Naive thymus-derived CD8-positive, alpha-beta T cell (primary cell): ENCODE measurements at regions not wholly inside any gene's neighbourhood (a gene's known extent, or its start where the extent isn't known, plus 50 kb on each side); places are given as distances from the start of the nearest gene placed in this dataset.
A peak's percentile ranks its signal among the peaks of the same experiment; 100 is the strongest.

Source experiments
- ATAC-seq, 2 donors: fragments of 150-1000 bp; cut with Tn5 transposase in 1 of 2; sonication (Bioruptor Pico), chemical (Tn5 transposase) in 1 of 2; 1 replicate in 1 of 2; 2 replicates in 1 of 2; pipeline ENCODE4 v1.10.0; 2021; ENCODE audit warnings: mild to moderate bottlenecking in 2 of 2, moderate library complexity in 2 of 2
- POLR2A ChIA-PET: fragments of 350-600 bp; sonication (Branson Sonifier 250); formaldehyde crosslinking; loops from one replicate; lab custom pipeline; 2021; ENCODE audit warnings: antibody characterized with exemption; lab: Charles Lee
- DNase-seq, 10 donors: peaks; one replicate each; pipeline versions ENCODE4 v3.0.0 to v3.0.0-alpha.2; 2020 to 2022
- H3K27ac Mint-ChIP-seq, 10 donors: one replicate each; pipeline ENCODE4 v1.8.0; 2020 to 2022; ENCODE audit warnings: mild to moderate bottlenecking in 10 of 10, mixed read lengths in 10 of 10, moderate library complexity in 4 of 10, inconsistent platforms in 1 of 10
- H3K27me3 Mint-ChIP-seq, 5 donors: one replicate each; pipeline ENCODE4 v1.8.0; 2021 to 2022; ENCODE audit warnings: mixed read lengths in 5 of 5
- H3K36me3 Mint-ChIP-seq, 3 donors: one replicate each; pipeline ENCODE4 v1.8.0; 2020 to 2022; ENCODE audit warnings: mixed read lengths in 3 of 3, mild to moderate bottlenecking in 2 of 3, inconsistent platforms in 1 of 3
- H3K4me1 Mint-ChIP-seq, 4 donors: one replicate each; pipeline ENCODE4 v1.8.0; 2021 to 2022; ENCODE audit warnings: mixed read lengths in 4 of 4
- H3K4me3 Mint-ChIP-seq, 10 donors: one replicate each; pipeline ENCODE4 v1.8.0; 2020 to 2022; ENCODE audit warnings: mild to moderate bottlenecking in 10 of 10, mixed read lengths in 10 of 10, moderate library complexity in 6 of 10, inconsistent platforms in 1 of 10
- H3K9me3 Mint-ChIP-seq, 9 donors: one replicate each; pipeline ENCODE4 v1.8.0; 2020 to 2022; ENCODE audit warnings: mixed read lengths in 9 of 9, mild to moderate bottlenecking in 3 of 9, inconsistent platforms in 1 of 9, moderate library complexity in 1 of 9

- Mint-ChIP-seq H3K9me3 (peaks cover 0 to 6% (median 0%) of the 10 kb centered on the region in 9 donors), H3K36me3 (no peaks in the 10 kb centered on the region), H3K27ac (no peak overlapping the region), H3K27me3 (peaks cover 0 to 3% (median 0%) of the 10 kb centered on the region in 5 donors), H3K4me3 (no peak overlapping the region), H3K4me1 (no peaks in the 10 kb centered on the region)
- no peak for DNase-seq
- no peak for ATAC-seq
- POLR2A ChIA-PET: no interaction called here
Measured at GRCh38 chr17:54793271-54793670, 107.4 kb upstream of the TOM1L1 start.

- H3K9me3 Mint-ChIP-seq: peaks cover 0 to 13% (median 3%) of the 10 kb centered on the region in 9 donors
- POLR2A ChIA-PET: no interaction called here
- H3K4me3 Mint-ChIP-seq: no peak overlapping the region
- no peaks in the 10 kb centered on the region for H3K4me1 Mint-ChIP-seq
- H3K27me3 Mint-ChIP-seq: peaks cover 0 to 3% (median 0%) of the 10 kb centered on the region in 5 donors
- peaks cover 0 to 2% (median 0%) of the 10 kb centered on the region in 3 donors for H3K36me3 Mint-ChIP-seq
- ATAC-seq (no peak), DNase-seq (no peak)
- no peak overlapping the region for H3K27ac Mint-ChIP-seq
Measured at GRCh38 chr17:54795046-54795445, 105.6 kb upstream of the TOM1L1 start.

GRCh38 chr17:54807331-54807730, 93.3 kb upstream of the TOM1L1 start:
- peaks cover 0 to 4% (median 0%) of the 10 kb centered on the region in 9 donors for H3K9me3 Mint-ChIP-seq
- H3K4me1 Mint-ChIP-seq: no peaks in the 10 kb centered on the region
- peaks cover 0 to 10% (median 4%) of the 10 kb centered on the region in 5 donors for H3K27me3 Mint-ChIP-seq
- H3K4me3 Mint-ChIP-seq: no peak overlapping the region
- ATAC-seq (no peak), DNase-seq (no peak)
- H3K27ac Mint-ChIP-seq: no peak overlapping the region
- POLR2A ChIA-PET: no interaction called here
- no peaks in the 10 kb centered on the region for H3K36me3 Mint-ChIP-seq

- Mint-ChIP-seq H3K36me3 (no peaks in the 10 kb centered on the region), H3K27me3 (peaks cover 3 to 13% (median 10%) of the 10 kb centered on the region in 5 donors), H3K9me3 (peaks cover 0 to 2% (median 0%) of the 10 kb centered on the region in 9 donors), H3K4me1 (no peaks in the 10 kb centered on the region), H3K4me3 (no peak overlapping the region), H3K27ac (no peak overlapping the region)
- ATAC-seq (no peak), DNase-seq (no peak)
- POLR2A ChIA-PET: no interaction called here
Measured at GRCh38 chr17:54813896-54814295, 86.8 kb upstream of the TOM1L1 start.

GRCh38 chr17:54814371-54814770, 86.3 kb upstream of the TOM1L1 start:
- H3K4me1 Mint-ChIP-seq: no peaks in the 10 kb centered on the region
- H3K27me3 Mint-ChIP-seq: peaks cover 1 to 13% (median 10%) of the 10 kb centered on the region in 5 donors
- H3K9me3 Mint-ChIP-seq: peaks cover 0 to 2% (median 0%) of the 10 kb centered on the region in 9 donors
- POLR2A ChIA-PET: no interaction called here
- ATAC-seq (no peak), DNase-seq (no peak)
- H3K36me3 Mint-ChIP-seq: no peaks in the 10 kb centered on the region
- H3K4me3 Mint-ChIP-seq: no peak overlapping the region
- no peak overlapping the region for H3K27ac Mint-ChIP-seq

- H3K9me3 Mint-ChIP-seq: peaks cover 0 to 2% (median 0%) of the 10 kb centered on the region in 9 donors
- H3K36me3 Mint-ChIP-seq: no peaks in the 10 kb centered on the region
- H3K27me3 Mint-ChIP-seq: peaks cover 3 to 20% (median 4%) of the 10 kb centered on the region in 5 donors
- no peak overlapping the region for H3K27ac Mint-ChIP-seq
- no peak for ATAC-seq
- no peak for DNase-seq
- POLR2A ChIA-PET: no interaction called here
- no peaks in the 10 kb centered on the region for H3K4me1 Mint-ChIP-seq
- H3K4me3 Mint-ChIP-seq: no peak overlapping the region
Measured at GRCh38 chr17:54834086-54834485, 66.6 kb upstream of the TOM1L1 start.

GRCh38 chr17:54835015-54835414, 65.6 kb upstream of the TOM1L1 start:
- H3K27me3 Mint-ChIP-seq: peaks cover 1 to 20% (median 3%) of the 10 kb centered on the region in 5 donors
- POLR2A ChIA-PET: no interaction called here
- no peaks in the 10 kb centered on the region for H3K4me1 Mint-ChIP-seq
- no peak overlapping the region for H3K4me3 Mint-ChIP-seq
- no peak overlapping the region for H3K27ac Mint-ChIP-seq
- H3K9me3 Mint-ChIP-seq: peaks cover 0 to 2% (median 0%) of the 10 kb centered on the region in 9 donors
- no peaks in the 10 kb centered on the region for H3K36me3 Mint-ChIP-seq
- DNase-seq: no peak
- no peak for ATAC-seq

- H3K9me3 Mint-ChIP-seq: peaks cover 0 to 2% (median 0%) of the 10 kb centered on the region in 9 donors
- H3K4me3 Mint-ChIP-seq: no peak overlapping the region
- H3K27me3 Mint-ChIP-seq: peaks cover 0 to 16% (median 1%) of the 10 kb centered on the region in 5 donors
- H3K27ac Mint-ChIP-seq: no peak overlapping the region
- DNase-seq: no peak
- no peaks in the 10 kb centered on the region for H3K4me1 Mint-ChIP-seq
- H3K36me3 Mint-ChIP-seq: no peaks in the 10 kb centered on the region
- POLR2A ChIA-PET: no interaction called here
- no peak for ATAC-seq
Measured at GRCh38 chr17:54836723-54837462, 63.8 kb upstream of the TOM1L1 start.

GRCh38 chr17:54838651-54839421, 61.8 kb upstream of the TOM1L1 start:
- no peaks in the 10 kb centered on the region for H3K36me3 Mint-ChIP-seq
- no peak overlapping the region for H3K27ac Mint-ChIP-seq
- no peak for ATAC-seq
- POLR2A ChIA-PET: no interaction called here
- H3K4me3 Mint-ChIP-seq: no peak overlapping the region
- no peak for DNase-seq
- peaks cover 0 to 22% (median 3%) of the 10 kb centered on the region in 5 donors for H3K27me3 Mint-ChIP-seq
- H3K4me1 Mint-ChIP-seq: no peaks in the 10 kb centered on the region
- peaks cover 0 to 2% (median 0%) of the 10 kb centered on the region in 9 donors for H3K9me3 Mint-ChIP-seq

- no peak for ATAC-seq
- POLR2A ChIA-PET: no interaction called here
Measured at GRCh38 chr17:54839447-54839846, 61.2 kb upstream of the TOM1L1 start.

GRCh38 chr17:54840885-54841591, 59.6 kb upstream of the TOM1L1 start:
- ATAC-seq (no peak), DNase-seq (no peak)
- Mint-ChIP-seq H3K4me3 (no peak overlapping the region), H3K4me1 (no peaks in the 10 kb centered on the region), H3K27me3 (peaks cover 0 to 22% (median 3%) of the 10 kb centered on the region in 5 donors), H3K36me3 (no peaks in the 10 kb centered on the region), H3K9me3 (no peaks in the 10 kb centered on the region), H3K27ac (peak overlapping the region in 1 of 10 donors; percentile 18)
- POLR2A ChIA-PET: no interaction called here

More at GRCh38 chr17:54839447-54839846, 61.2 kb upstream of the TOM1L1 start:
- Mint-ChIP-seq H3K4me1 (no peaks in the 10 kb centered on the region), H3K27me3 (peaks cover 0 to 22% (median 3%) of the 10 kb centered on the region in 5 donors), H3K9me3 (no peaks in the 10 kb centered on the region), H3K4me3 (no peak overlapping the region), H3K27ac (no peak overlapping the region), H3K36me3 (no peaks in the 10 kb centered on the region)
- DNase-seq: no peak

- Mint-ChIP-seq H3K4me1 (no peaks in the 10 kb centered on the region), H3K27ac (no peak overlapping the region), H3K9me3 (no peaks in the 10 kb centered on the region), H3K36me3 (no peaks in the 10 kb centered on the region), H3K4me3 (no peak overlapping the region), H3K27me3 (peaks cover 0 to 22% (median 3%) of the 10 kb centered on the region in 5 donors)
- DNase-seq (no peak), ATAC-seq (no peak)
- POLR2A ChIA-PET: no interaction called here
Measured at GRCh38 chr17:54841656-54842055, 59.0 kb upstream of the TOM1L1 start.

GRCh38 chr17:54844233-54844632, 56.4 kb upstream of the TOM1L1 start:
- no peaks in the 10 kb centered on the region for H3K4me1 Mint-ChIP-seq
- DNase-seq (no peak), ATAC-seq (no peak)
- POLR2A ChIA-PET: no interaction called here
- peaks cover 0 to 10% (median 4%) of the 10 kb centered on the region in 5 donors for H3K27me3 Mint-ChIP-seq
- no peaks in the 10 kb centered on the region for H3K36me3 Mint-ChIP-seq
- no peak overlapping the region for H3K4me3 Mint-ChIP-seq
- no peaks in the 10 kb centered on the region for H3K9me3 Mint-ChIP-seq
- no peak overlapping the region for H3K27ac Mint-ChIP-seq
